Upper lobe of left lung (tissue), 6 donors: ENCODE measurements at regions not wholly inside any gene's neighbourhood (a gene's known extent, or its start where the extent isn't known, plus 50 kb on each side); places are given as distances from the start of the nearest gene placed in this dataset.

Experiments
- ATAC-seq, 2 donors: fragments of 200-7000 bp; cut with Tn5 transposase; one replicate each; pipeline ENCODE4 v1.9.1; 2022; ENCODE audit warnings: mild to moderate bottlenecking in 2 of 2, moderate library complexity in 2 of 2; ENCODE audit not compliant: low FRiP score in 2 of 2
- DNase-seq, 2 donors: peaks; one replicate each; pipeline ENCODE4 v3.0.0-alpha.2; 2019 to 2020
- H3K27ac ChIP-seq, 4 donors: fragments of 200-600 bp; sonication (generic); one replicate each; pipeline ENCODE4 v1.5.1; 2016 to 2019
- H3K27me3 ChIP-seq, 4 donors: fragments of 200-600 bp; sonication (generic); one replicate each; pipeline ENCODE4 v1.5.1; 2017 to 2019
- H3K36me3 ChIP-seq, 4 donors: fragments of 200-600 bp; sonication (generic); one replicate each; pipeline ENCODE4 v1.5.1; 2016 to 2019
- H3K4me1 ChIP-seq, 4 donors: fragments of 200-600 bp; sonication (generic); one replicate each; pipeline ENCODE4 v1.5.1; 2018 to 2019
- H3K4me3 ChIP-seq, 4 donors: fragments of 200-600 bp; sonication (generic); one replicate each; pipeline ENCODE4 v1.5.1; 2017 to 2019; ENCODE audit warnings: mild to moderate bottlenecking in 2 of 4, moderate library complexity in 1 of 4
- H3K9me3 ChIP-seq, 4 donors: fragments of 200-600 bp; sonication (generic); one replicate each; pipeline ENCODE4 v1.5.1; 2018 to 2019
- EP300 ChIP-seq, 4 donors: sonication (generic); formaldehyde crosslinking; IDR thresholded peaks; one replicate each; pipeline ENCODE4 v1.5.1; 2017; ENCODE audit warnings: antibody characterized with exemption in 4 of 4, control low read depth in 2 of 4
- POLR2A ChIP-seq, 4 donors: fragments of 450-650 bp; IDR thresholded peaks; one replicate each; pipeline ENCODE4 v1.5.1; 2016 to 2017; ENCODE audit warnings: antibody characterized with exemption in 4 of 4, mild to moderate bottlenecking in 2 of 4
- POLR2AphosphoS5 ChIP-seq, 2 donors: sonication (generic); formaldehyde crosslinking; IDR thresholded peaks; one replicate each; pipeline ENCODE4 v1.5.1; 2017; ENCODE audit warnings: antibody characterized with exemption in 2 of 2
- WGBS, 2 donors: methylation state at CpG; one replicate each; pipeline ENCODE4 v1.1.5; 2017 to 2018; 5-methylcytosine and 5-hydroxymethylcytosine counted together
- TF ChIP-seq, protein P1 (sequence below), 6 experiments: fragments of 450-650 bp in 4 of 6; fragments of 200-600 bp in 2 of 6; sonication (generic) in 2 of 6; IDR thresholded peaks; one replicate each; pipeline ENCODE4 v1.5.1; 2016 to 2019; ENCODE audit warnings: antibody characterized with exemption in 6 of 6
- donor health status: DM: no; HTN: no; CAD: no; lungs with moderate emphysema.
- donor health status: DM: no; HTN: yes; CAD: no; lungs with severe emphysema.

DNA sequence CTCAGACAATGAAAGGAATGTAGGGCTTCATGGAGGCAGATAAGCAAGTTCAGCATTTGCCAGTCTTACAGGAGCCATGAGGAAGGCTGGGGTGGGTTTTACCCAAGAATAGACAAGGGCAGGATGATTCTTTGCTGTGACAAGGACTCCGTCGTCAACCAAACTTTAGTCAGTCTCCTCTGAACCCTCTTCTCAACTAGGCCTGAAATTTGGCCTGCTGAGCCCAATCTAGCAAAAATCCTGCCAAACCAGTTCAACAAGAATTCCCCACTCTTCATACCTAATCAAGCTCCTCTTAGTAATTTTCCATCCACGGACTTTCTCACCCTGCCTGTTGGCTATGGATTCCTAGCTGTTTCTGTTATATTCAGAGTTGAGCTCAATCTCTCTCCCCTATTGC, 280.5 kb downstream of the TBL1XR1 start:
- H3K4me1 ChIP-seq, result peaks cover 0 to 3% (median 0%) of the 10 kb centered on the region in 4 donors
- no peaks in the 10 kb centered on the region for H3K27me3 ChIP-seq
- WGBS, 2 donors, result 74 to 77% methylated on average over 3 of the region's 3 CpGs
- H3K4me3 ChIP-seq, result no peak overlapping the region
- DNase-seq (no peak), ATAC-seq (no peak)
- no peaks in the 10 kb centered on the region for H3K36me3 ChIP-seq
- TF ChIP-seq POLR2A (IDR thresholded peaks at IDR 0.05) (no peak), POLR2AphosphoS5 (IDR thresholded peaks at IDR 0.05) (no peak), EP300 (IDR thresholded peaks at IDR 0.05) (peak in 1 of 4 donors; percentile 52)
- TF ChIP-seq, protein P1, sequence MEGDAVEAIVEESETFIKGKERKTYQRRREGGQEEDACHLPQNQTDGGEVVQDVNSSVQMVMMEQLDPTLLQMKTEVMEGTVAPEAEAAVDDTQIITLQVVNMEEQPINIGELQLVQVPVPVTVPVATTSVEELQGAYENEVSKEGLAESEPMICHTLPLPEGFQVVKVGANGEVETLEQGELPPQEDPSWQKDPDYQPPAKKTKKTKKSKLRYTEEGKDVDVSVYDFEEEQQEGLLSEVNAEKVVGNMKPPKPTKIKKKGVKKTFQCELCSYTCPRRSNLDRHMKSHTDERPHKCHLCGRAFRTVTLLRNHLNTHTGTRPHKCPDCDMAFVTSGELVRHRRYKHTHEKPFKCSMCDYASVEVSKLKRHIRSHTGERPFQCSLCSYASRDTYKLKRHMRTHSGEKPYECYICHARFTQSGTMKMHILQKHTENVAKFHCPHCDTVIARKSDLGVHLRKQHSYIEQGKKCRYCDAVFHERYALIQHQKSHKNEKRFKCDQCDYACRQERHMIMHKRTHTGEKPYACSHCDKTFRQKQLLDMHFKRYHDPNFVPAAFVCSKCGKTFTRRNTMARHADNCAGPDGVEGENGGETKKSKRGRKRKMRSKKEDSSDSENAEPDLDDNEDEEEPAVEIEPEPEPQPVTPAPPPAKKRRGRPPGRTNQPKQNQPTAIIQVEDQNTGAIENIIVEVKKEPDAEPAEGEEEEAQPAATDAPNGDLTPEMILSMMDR (IDR thresholded peaks at IDR 0.05), result no peak
- peak overlapping the region in 1 of 4 donors; percentile 45 for H3K27ac ChIP-seq
- no peaks in the 10 kb centered on the region for H3K9me3 ChIP-seq

- no peak overlapping the region for H3K4me3 ChIP-seq
- H3K27ac ChIP-seq, result no peak overlapping the region
- ATAC-seq, result no peak
- DNase-seq, result no peak
- H3K27me3 ChIP-seq, result no peaks in the 10 kb centered on the region
- TF ChIP-seq EP300 (IDR thresholded peaks at IDR 0.05), result no peak
- no peak for TF ChIP-seq POLR2AphosphoS5 (IDR thresholded peaks at IDR 0.05)
- no peak for TF ChIP-seq POLR2A (IDR thresholded peaks at IDR 0.05)
- TF ChIP-seq, protein P1 (IDR thresholded peaks at IDR 0.05), result no peak
- H3K36me3 ChIP-seq, result no peaks in the 10 kb centered on the region
- no peaks in the 10 kb centered on the region for H3K4me1 ChIP-seq
- no peaks in the 10 kb centered on the region for H3K9me3 ChIP-seq
- WGBS, 2 donors, result 83 to 95% methylated on average over 1 of the region's 1 CpG
These were observed 282.5 kb downstream of the TBL1XR1 start for GRCh38 chr3:176914764-176915163.

DNA sequence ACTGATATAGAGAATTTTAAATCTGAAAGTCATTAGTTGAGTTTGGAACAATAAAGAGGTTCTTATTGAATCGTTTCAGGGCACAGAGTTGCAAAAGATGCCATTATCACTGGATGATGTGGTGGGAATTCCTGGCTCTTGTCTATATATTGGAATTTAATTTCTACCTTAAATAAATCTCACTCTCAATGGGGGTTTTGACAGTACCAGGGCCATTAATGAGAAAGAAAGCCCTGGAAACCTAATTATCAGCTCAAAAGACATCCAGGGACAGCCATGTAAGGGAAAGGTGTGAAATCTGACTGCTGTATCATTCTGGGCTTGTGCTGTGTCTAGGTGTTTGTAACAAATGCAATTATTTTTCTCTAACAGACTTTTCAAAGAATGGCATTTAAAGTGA, 285.7 kb downstream of the TBL1XR1 start:
- 89 to 96% methylated on average over 1 of the region's 1 CpG for WGBS, 2 donors
- H3K27ac ChIP-seq, result no peak overlapping the region
- ATAC-seq, result no peak
- H3K27me3 ChIP-seq, result no peaks in the 10 kb centered on the region
- DNase-seq, result no peak
- H3K36me3 ChIP-seq, result no peaks in the 10 kb centered on the region
- no peak overlapping the region for H3K4me3 ChIP-seq
- no peaks in the 10 kb centered on the region for H3K4me1 ChIP-seq
- TF ChIP-seq, protein P1 (IDR thresholded peaks at IDR 0.05), result no peak
- TF ChIP-seq POLR2AphosphoS5 (IDR thresholded peaks at IDR 0.05) (no peak), POLR2A (IDR thresholded peaks at IDR 0.05) (no peak), EP300 (IDR thresholded peaks at IDR 0.05) (no peak)
- no peaks in the 10 kb centered on the region for H3K9me3 ChIP-seq

DNA sequence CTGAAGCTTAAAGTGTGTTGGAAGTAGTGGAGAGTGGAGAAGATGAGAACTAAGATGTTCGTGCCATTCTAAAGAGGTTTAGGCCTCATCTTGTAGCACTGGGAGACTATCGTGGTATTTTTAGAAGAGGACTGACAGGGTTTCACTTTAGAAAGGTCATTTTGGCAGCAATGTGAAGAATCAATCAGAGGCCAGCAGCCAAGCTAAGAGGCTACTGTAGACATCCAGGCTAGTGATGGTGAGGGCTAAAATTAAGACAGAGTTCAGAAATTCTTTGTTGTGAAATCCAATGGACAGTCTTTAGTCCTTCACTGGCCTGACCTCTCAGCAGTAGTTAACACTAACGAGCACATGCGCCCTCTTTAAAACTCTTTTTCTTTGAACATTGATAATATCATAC, 288.2 kb downstream of the TBL1XR1 start:
- H3K9me3 ChIP-seq, result no peaks in the 10 kb centered on the region
- TF ChIP-seq EP300 (IDR thresholded peaks at IDR 0.05) (no peak), POLR2AphosphoS5 (IDR thresholded peaks at IDR 0.05) (no peak), POLR2A (IDR thresholded peaks at IDR 0.05) (no peak)
- TF ChIP-seq, protein P1 (IDR thresholded peaks at IDR 0.05), result no peak
- no peak for ATAC-seq
- 94 to 97% methylated on average over 4 of the region's 4 CpGs for WGBS, 2 donors
- no peaks in the 10 kb centered on the region for H3K36me3 ChIP-seq
- H3K4me3 ChIP-seq, result no peak overlapping the region
- peaks cover 0 to 4% (median 0%) of the 10 kb centered on the region in 4 donors for H3K4me1 ChIP-seq
- H3K27me3 ChIP-seq, result no peaks in the 10 kb centered on the region
- H3K27ac ChIP-seq, result no peak overlapping the region
- DNase-seq, result no peak
